CD4-positive, alpha-beta T cell treated with Interleukin-2 at 100 ng/mL for 4 hours (primary cell): ENCODE measurements at regions not wholly inside any gene's neighbourhood (a gene's known extent, or its start where the extent isn't known, plus 50 kb on each side); places are given as distances from the start of the nearest gene placed in this dataset.

Source experiments
- DNase-seq: peaks from one replicate; pipeline ENCODE4 v3.0.0-alpha.2; 2020; ENCODE audit warnings: low spot score

- no peak for DNase-seq
Observed at GRCh38 chr13:50576156-50576555, 267.3 kb downstream of the DLEU7 start.

GRCh38 chr13:50577806-50578205 is 265.7 kb downstream of the DLEU7 start:
- no peak for DNase-seq

- DNase-seq = no peak
Observed at GRCh38 chr13:50580684-50581305, 262.7 kb downstream of the DLEU7 start.

- DNase-seq = no peak
Observed at GRCh38 chr13:50581586-50582196, 261.8 kb downstream of the DLEU7 start.

GRCh38 chr13:50584856-50585580 is 258.5 kb downstream of the DLEU7 start:
- DNase-seq = no peak

GRCh38 chr13:50585674-50586413 is 257.6 kb downstream of the DLEU7 start:
- DNase-seq = no peak

- DNase-seq = no peak
Observed at GRCh38 chr13:50586414-50587083, 256.9 kb downstream of the DLEU7 start.

GRCh38 chr13:50587115-50587514 is 256.4 kb downstream of the DLEU7 start:
- DNase-seq = no peak

GRCh38 chr13:50587645-50588373 is 255.7 kb downstream of the DLEU7 start:
- DNase-seq = no peak

- no peak for DNase-seq
Observed at GRCh38 chr13:50588491-50589130, 254.9 kb downstream of the DLEU7 start.

GRCh38 chr13:50589139-50589538 is 254.4 kb downstream of the DLEU7 start:
- no peak for DNase-seq

GRCh38 chr13:50589651-50590054 is 253.8 kb downstream of the DLEU7 start:
- no peak for DNase-seq

- no peak for DNase-seq
Observed at GRCh38 chr13:50592412-50593155, 250.9 kb downstream of the DLEU7 start.

GRCh38 chr13:50593207-50593606 is 250.3 kb downstream of the DLEU7 start:
- no peak for DNase-seq

GRCh38 chr13:50594276-50595051 is 249.0 kb downstream of the DLEU7 start:
- no peak for DNase-seq

GRCh38 chr13:50595196-50595595 is 248.3 kb downstream of the DLEU7 start:
- no peak for DNase-seq

- no peak for DNase-seq
Observed at GRCh38 chr13:50596156-50596555, 247.3 kb downstream of the DLEU7 start.

- no peak for DNase-seq
Observed at GRCh38 chr13:50596776-50597203, 246.7 kb downstream of the DLEU7 start.

- DNase-seq = no peak
Observed at GRCh38 chr13:50598338-50598737, 245.2 kb downstream of the DLEU7 start.
